Kidney (tissue), 13 donors: ENCODE measurements at regions not wholly inside any gene's neighbourhood (a gene's known extent, or its start where the extent isn't known, plus 50 kb on each side); places are given as distances from the start of the nearest gene placed in this dataset.

Experiments
- DNase-seq, 5 donors: peaks; one replicate each; pipeline ENCODE4 v3.0.0-alpha.2; 2013 to 2020
- FAIRE-seq: peaks from 2 replicates; lab custom pipeline; 2012; peaks lifted over from hg19 to GRCh38; lab: Jason Lieb, UNC
- H3K27ac ChIP-seq, 2 donors: one replicate each; pipeline ENCODE4 v1.7.0; 2013; ENCODE audit warnings: low read depth in 2 of 2, low read length in 2 of 2, inconsistent platforms in 1 of 2
- H3K27me3 ChIP-seq: one replicate; pipeline ENCODE4 v1.7.1; 2013; ENCODE audit warnings: low read length, inconsistent platforms; ENCODE audit not compliant: control insufficient read depth, insufficient read depth
- H3K36me3 ChIP-seq, 3 donors: one replicate each; pipeline versions ENCODE4 v1.7.0 to v1.7.1; 2013; ENCODE audit warnings: low read length in 3 of 3, control low read depth in 1 of 3, inconsistent platforms in 1 of 3; ENCODE audit not compliant: insufficient read depth in 3 of 3, control insufficient read depth in 2 of 3
- H3K4me1 ChIP-seq, 3 donors: one replicate each; pipeline versions ENCODE4 v1.7.0 to v1.7.1; 2013; ENCODE audit warnings: low read length in 3 of 3, inconsistent platforms in 1 of 3, low read depth in 1 of 3; ENCODE audit not compliant: control insufficient read depth in 2 of 3, insufficient read depth in 2 of 3
- H3K4me3 ChIP-seq, 3 donors: one replicate each; pipeline versions ENCODE4 v1.7.0 to v1.8.1; 2013; ENCODE audit warnings: low read length in 3 of 3, control low read depth in 1 of 3, inconsistent platforms in 1 of 3
- H3K9ac ChIP-seq, 3 donors: one replicate each; pipeline versions ENCODE4 v1.7.0 to v1.7.1; 2013; ENCODE audit warnings: low read length in 3 of 3, control low read depth in 1 of 3, inconsistent platforms in 1 of 3
- H3K9me3 ChIP-seq, 3 donors: one replicate each; pipeline versions ENCODE4 v1.7.0 to v1.7.1; 2013; ENCODE audit warnings: low read length in 3 of 3, control low read depth in 1 of 3, inconsistent platforms in 1 of 3; ENCODE audit not compliant: control insufficient read depth in 2 of 3, insufficient read depth in 1 of 3
- CTCF ChIP-seq: IDR thresholded peaks from 3 replicates; pipeline ENCODE4 v1.5.1; 2012; ENCODE audit warnings: mild to moderate bottlenecking, moderate library complexity, borderline replicate concordance; ENCODE audit not compliant: insufficient read depth; ENCODE audit errors: extremely low read depth
- intact Hi-C: fragments of 100-400 bp; cut with DNase I; formaldehyde crosslinking; loops from one replicate; pipeline ENCODE4 v1.11.1; 2022
- donor health status: control.
- donor health status: control.
- donor health status: control.
- donor health status: control.
- donor health status: control.
- donor health status: DM: yes; HTN: yes; CAD: no.
- donor health status: Normal renal cell carcinoma (clear cell type).

- DNase-seq (no peak), FAIRE-seq (no peak)
- no peak overlapping the region for H3K27ac ChIP-seq
- H3K4me1 ChIP-seq = no peaks in the 10 kb centered on the region
- no peak for TF ChIP-seq CTCF
- H3K9ac ChIP-seq = no peak overlapping the region
- no peak overlapping the region for H3K4me3 ChIP-seq
- H3K9me3 ChIP-seq = peaks cover 0 to 2% (median 0%) of the 10 kb centered on the region in 3 donors
- intact Hi-C loops = no loop called here
- H3K36me3 ChIP-seq = no peaks in the 10 kb centered on the region
- no peaks in the 10 kb centered on the region for H3K27me3 ChIP-seq
These were observed 1017.9 kb downstream of the TBC1D22A start for GRCh38 chr22:47780281-47780875.

GRCh38 chr22:47779474-47779873 is 1017.0 kb downstream of the TBC1D22A start:
- no peaks in the 10 kb centered on the region for H3K9me3 ChIP-seq
- H3K4me3 ChIP-seq = no peak overlapping the region
- intact Hi-C loops = no loop called here
- H3K27ac ChIP-seq = no peak overlapping the region
- DNase-seq = no peak
- H3K4me1 ChIP-seq = no peaks in the 10 kb centered on the region
- no peak for FAIRE-seq
- H3K9ac ChIP-seq = no peak overlapping the region
- no peak for TF ChIP-seq CTCF
- no peaks in the 10 kb centered on the region for H3K36me3 ChIP-seq
- H3K27me3 ChIP-seq = no peaks in the 10 kb centered on the region

- intact Hi-C loops = no loop called here
- no peak for FAIRE-seq
- H3K36me3 ChIP-seq = no peaks in the 10 kb centered on the region
- no peak overlapping the region for H3K4me3 ChIP-seq
- no peak overlapping the region for H3K9ac ChIP-seq
- no peak for TF ChIP-seq CTCF
- DNase-seq = no peak
- H3K4me1 ChIP-seq = no peaks in the 10 kb centered on the region
- no peaks in the 10 kb centered on the region for H3K9me3 ChIP-seq
- no peak overlapping the region for H3K27ac ChIP-seq
- H3K27me3 ChIP-seq = no peaks in the 10 kb centered on the region
These were observed 1015.8 kb downstream of the TBC1D22A start for GRCh38 chr22:47778160-47778658.

GRCh38 chr22:47777426-47777825 is 1015.0 kb downstream of the TBC1D22A start:
- no peak for DNase-seq
- no peak for TF ChIP-seq CTCF
- Histone ChIP-seq H3K27ac (no peak overlapping the region), H3K36me3 (no peaks in the 10 kb centered on the region), H3K9ac (no peak overlapping the region), H3K27me3 (no peaks in the 10 kb centered on the region), H3K9me3 (no peaks in the 10 kb centered on the region), H3K4me1 (no peaks in the 10 kb centered on the region), H3K4me3 (no peak overlapping the region)
- no peak for FAIRE-seq
- intact Hi-C loops = no loop called here
